K562 (cell line): ENCODE measurements at regions not wholly inside any gene's neighbourhood (a gene's known extent, or its start where the extent isn't known, plus 50 kb on each side); places are given as distances from the start of the nearest gene placed in this dataset.
A peak's percentile ranks its signal among the peaks of the same experiment; 100 is the strongest.

Experiments used
- ATF3 ChIP-seq, 2 experiments: fragments of 450-650 bp in 1 of 2; sonication (generic) in 1 of 2; formaldehyde crosslinking in 1 of 2; IDR thresholded peaks in 1 of 2; conservative IDR thresholded peaks in 1 of 2; 2 replicates each; pipeline versions ENCODE4 v1.6.1 to v1.8.1; 2016 to 2023; ENCODE audit warnings: mild to moderate bottlenecking in 2 of 2, moderate library complexity in 2 of 2, inconsistent platforms in 1 of 2, missing genetic modification reagents in 1 of 2
- CGGBP1 ChIP-seq: fragments of 250-450 bp; sonication (Bioruptor Pico); IDR thresholded peaks from 2 replicates; pipeline ENCODE4 v1.9.0; 2021; ENCODE audit warnings: mild to moderate bottlenecking
- EHMT2 ChIP-seq: fragments of 450-650 bp; IDR thresholded peaks from 2 replicates; pipeline ENCODE4 v1.6.1; 2018; ENCODE audit warnings: antibody characterized with exemption
- ESRRB ChIP-seq: fragments of 250-450 bp; sonication (Bioruptor Pico); IDR thresholded peaks from 2 replicates; pipeline ENCODE4 v1.5.0; 2020; ENCODE audit warnings: mild to moderate bottlenecking, moderate library complexity, borderline replicate concordance
- IFI16 ChIP-seq: fragments of 250-450 bp; sonication (Bioruptor Pico); IDR thresholded peaks from 2 replicates; pipeline ENCODE4 v2.1.2; 2022; ENCODE audit warnings: mild to moderate bottlenecking, inconsistent platforms
- IRF2 ChIP-seq: sonication (generic); formaldehyde crosslinking; IDR thresholded peaks from 2 replicates; pipeline ENCODE4 v1.8.1; 2022; ENCODE audit warnings: mild to moderate bottlenecking, missing genetic modification reagents
- NR3C1 ChIP-seq: sonication (generic); formaldehyde crosslinking; IDR thresholded peaks from 2 replicates; pipeline ENCODE4 v1.8.1; 2022; ENCODE audit warnings: missing genetic modification reagents
- RAD21 ChIP-seq, 2 experiments: fragments of 250-450 bp in 1 of 2; fragments of 450-650 bp in 1 of 2; sonication (Bioruptor Pico) in 1 of 2; formaldehyde crosslinking in 1 of 2; IDR thresholded peaks in 1 of 2; conservative IDR thresholded peaks in 1 of 2; 2 replicates each; pipeline versions ENCODE4 v1.4.0 to v1.8.0; 2020 to 2022; ENCODE audit warnings: mild to moderate bottlenecking in 2 of 2, moderate library complexity in 1 of 2
- REST ChIP-seq, 2 experiments: fragments of 450-650 bp; formaldehyde crosslinking in 1 of 2; IDR thresholded peaks; 2 replicates each; pipeline versions ENCODE4 v1.4.0 to v1.6.1; 2014 to 2020; ENCODE audit warnings: mild to moderate bottlenecking in 2 of 2, borderline replicate concordance in 1 of 2, low read depth in 1 of 2
- USF2 ChIP-seq: sonication (generic); formaldehyde crosslinking; IDR thresholded peaks from 2 replicates; pipeline ENCODE4 v1.5.0; 2020; ENCODE audit warnings: missing genetic modification reagents
- ZNF277 ChIP-seq: fragments of 250-450 bp; sonication (Bioruptor Pico); IDR thresholded peaks from 2 replicates; pipeline ENCODE4 v1.8.0; 2022; ENCODE audit warnings: inconsistent platforms, mild to moderate bottlenecking, moderate library complexity, borderline replicate concordance
- ZNF518B ChIP-seq: fragments of 250-450 bp; sonication (Bioruptor Pico); IDR thresholded peaks from 2 replicates; pipeline ENCODE4 v1.5.0; 2021; ENCODE audit warnings: mild to moderate bottlenecking, moderate library complexity

GRCh38 chr9:88874391-88874790 is 116.9 kb upstream of the S1PR3 start (continued):
- TF ChIP-seq REST (IDR thresholded peaks at IDR 0.05; ENCODE audit: borderline replicate concordance) (peak; percentile 55; the same call in 1 of the 2 replicates), REST (CRISPR knock-in tag; IDR thresholded peaks at IDR 0.05; ENCODE audit: low read depth) (no peak), RAD21 (CRISPR knock-in tag; conservative IDR thresholded peaks at IDR 0.05 in 1 of 2, IDR thresholded peaks at IDR 0.05 in 1 of 2) (peak; percentile 22 to 60; a peak in 3 of 4 replicates), NR3C1 (no peak), EHMT2 (no peak), ESRRB (CRISPR knock-in tag) (no peak), IFI16 (CRISPR knock-in tag) (no peak), ZNF277 (CRISPR knock-in tag) (no peak), ZNF518B (CRISPR knock-in tag) (no peak), CGGBP1 (CRISPR knock-in tag) (no peak), IRF2 (CRISPR knock-in tag) (no peak), ATF3 (IDR thresholded peaks at IDR 0.05) (no peak), ATF3 (CRISPR knock-in tag; conservative IDR thresholded peaks at IDR 0.05) (no peak), USF2 (CRISPR knock-in tag) (no peak)
